HUES48 (cell line): ENCODE measurements at regions not wholly inside any gene's neighbourhood (a gene's known extent, or its start where the extent isn't known, plus 50 kb on each side); places are given as distances from the start of the nearest gene placed in this dataset.
A peak's percentile ranks its signal among the peaks of the same experiment; 100 is the strongest.

Experiments
- H3K27ac ChIP-seq: one replicate; pipeline ENCODE4 v1.7.0; 2013; ENCODE audit warnings: low read depth, low read length, inconsistent platforms
- H3K27me3 ChIP-seq: 2 replicates; pipeline ENCODE4 v1.6.1; 2013; ENCODE audit warnings: mild to moderate bottlenecking, low read length; ENCODE audit not compliant: control insufficient read depth, insufficient read depth
- H3K36me3 ChIP-seq: 2 replicates; pipeline ENCODE4 v1.6.1; 2013; ENCODE audit warnings: low read length; ENCODE audit not compliant: control insufficient read depth, insufficient read depth
- H3K4me1 ChIP-seq: 2 replicates; pipeline ENCODE4 v1.6.1; 2013; ENCODE audit warnings: mild to moderate bottlenecking, low read length; ENCODE audit not compliant: control insufficient read depth, insufficient read depth
- H3K4me3 ChIP-seq: 2 replicates; pipeline ENCODE4 v1.5.1; 2013; ENCODE audit warnings: mild to moderate bottlenecking, low read depth, low read length
- H3K9ac ChIP-seq: 2 replicates; pipeline ENCODE4 v1.6.1; 2013; ENCODE audit warnings: mild to moderate bottlenecking, low read depth, low read length, moderate library complexity
- H3K9me3 ChIP-seq: 2 replicates; pipeline ENCODE4 v1.6.1; 2013; ENCODE audit warnings: low read length; ENCODE audit not compliant: control insufficient read depth, insufficient read depth

GRCh38 chr6:22878706-22879105 lies 309.3 kb downstream of the HDGFL1 start:
- Histone ChIP-seq H3K27ac (peak overlapping the region; percentile 93), H3K27me3 (no peaks in the 10 kb centered on the region), H3K36me3 (no peaks in the 10 kb centered on the region), H3K4me1 (peaks cover 41% of the 10 kb centered on the region), H3K9me3 (no peaks in the 10 kb centered on the region), H3K4me3 (peak overlapping the region; percentile 16; the same call in 1 of the 2 replicates), H3K9ac (no peak overlapping the region)

- Histone ChIP-seq H3K36me3 (no peaks in the 10 kb centered on the region), H3K9me3 (no peaks in the 10 kb centered on the region), H3K9ac (no peak overlapping the region), H3K27ac (peak overlapping the region; percentile 50), H3K4me3 (no peak overlapping the region), H3K4me1 (peaks cover 40% of the 10 kb centered on the region), H3K27me3 (no peaks in the 10 kb centered on the region)
Observed at GRCh38 chr6:22880686-22881433, 311.5 kb downstream of the HDGFL1 start.

GRCh38 chr6:22882581-22882980 lies 313.2 kb downstream of the HDGFL1 start:
- peaks cover 33% of the 10 kb centered on the region for H3K4me1 ChIP-seq
- no peak overlapping the region for H3K9ac ChIP-seq
- H3K27ac ChIP-seq, result no peak overlapping the region
- no peaks in the 10 kb centered on the region for H3K9me3 ChIP-seq
- no peaks in the 10 kb centered on the region for H3K36me3 ChIP-seq
- no peaks in the 10 kb centered on the region for H3K27me3 ChIP-seq
- no peak overlapping the region for H3K4me3 ChIP-seq

GRCh38 chr6:22883061-22883717 lies 313.8 kb downstream of the HDGFL1 start:
- Histone ChIP-seq H3K27ac (no peak overlapping the region), H3K4me3 (no peak overlapping the region), H3K27me3 (no peaks in the 10 kb centered on the region), H3K4me1 (peaks cover 30% of the 10 kb centered on the region), H3K9ac (no peak overlapping the region), H3K9me3 (no peaks in the 10 kb centered on the region), H3K36me3 (no peaks in the 10 kb centered on the region)

GRCh38 chr6:22884456-22884855 lies 315.1 kb downstream of the HDGFL1 start:
- H3K27ac ChIP-seq, result no peak overlapping the region
- no peak overlapping the region for H3K9ac ChIP-seq
- H3K27me3 ChIP-seq, result no peaks in the 10 kb centered on the region
- no peak overlapping the region for H3K4me3 ChIP-seq
- no peaks in the 10 kb centered on the region for H3K9me3 ChIP-seq
- peaks cover 17% of the 10 kb centered on the region for H3K4me1 ChIP-seq
- H3K36me3 ChIP-seq, result no peaks in the 10 kb centered on the region

GRCh38 chr6:22886650-22887581 lies 317.6 kb downstream of the HDGFL1 start:
- no peaks in the 10 kb centered on the region for H3K27me3 ChIP-seq
- peak overlapping the region; percentile 32 for H3K27ac ChIP-seq
- no peak overlapping the region for H3K4me3 ChIP-seq
- H3K4me1 ChIP-seq, result peaks cover 6% of the 10 kb centered on the region; the same call in 1 of the 2 replicates
- no peaks in the 10 kb centered on the region for H3K9me3 ChIP-seq
- H3K9ac ChIP-seq, result no peak overlapping the region
- H3K36me3 ChIP-seq, result no peaks in the 10 kb centered on the region

GRCh38 chr6:22888163-22888752 lies 318.9 kb downstream of the HDGFL1 start:
- no peak overlapping the region for H3K4me3 ChIP-seq
- no peaks in the 10 kb centered on the region for H3K27me3 ChIP-seq
- H3K9ac ChIP-seq, result no peak overlapping the region
- H3K27ac ChIP-seq, result no peak overlapping the region
- H3K36me3 ChIP-seq, result no peaks in the 10 kb centered on the region
- peaks cover 6% of the 10 kb centered on the region; the same call in 1 of the 2 replicates for H3K4me1 ChIP-seq
- no peaks in the 10 kb centered on the region for H3K9me3 ChIP-seq

GRCh38 chr6:22891934-22892333 lies 322.6 kb downstream of the HDGFL1 start:
- peaks cover 11% of the 10 kb centered on the region for H3K4me1 ChIP-seq
- no peaks in the 10 kb centered on the region for H3K27me3 ChIP-seq
- H3K9ac ChIP-seq, result no peak overlapping the region
- H3K36me3 ChIP-seq, result no peaks in the 10 kb centered on the region
- no peak overlapping the region for H3K27ac ChIP-seq
- no peaks in the 10 kb centered on the region for H3K9me3 ChIP-seq
- no peak overlapping the region for H3K4me3 ChIP-seq

- peaks cover 12% of the 10 kb centered on the region for H3K4me1 ChIP-seq
- H3K9me3 ChIP-seq, result no peaks in the 10 kb centered on the region
- H3K27me3 ChIP-seq, result no peaks in the 10 kb centered on the region
- H3K27ac ChIP-seq, result no peak overlapping the region
- no peaks in the 10 kb centered on the region for H3K36me3 ChIP-seq
- H3K4me3 ChIP-seq, result no peak overlapping the region
- no peak overlapping the region for H3K9ac ChIP-seq
Observed at GRCh38 chr6:22892452-22892851, 323.1 kb downstream of the HDGFL1 start.

- H3K36me3 ChIP-seq, result no peaks in the 10 kb centered on the region
- no peaks in the 10 kb centered on the region for H3K27me3 ChIP-seq
- H3K9me3 ChIP-seq, result no peaks in the 10 kb centered on the region
- no peak overlapping the region for H3K4me3 ChIP-seq
- H3K9ac ChIP-seq, result no peak overlapping the region
- H3K4me1 ChIP-seq, result peaks cover 12% of the 10 kb centered on the region
- H3K27ac ChIP-seq, result no peak overlapping the region
Observed at GRCh38 chr6:22896696-22897095, 327.3 kb downstream of the HDGFL1 start.
